Ovary (tissue), 1 donor: ENCODE measurements at regions not wholly inside any gene's neighbourhood (a gene's known extent, or its start where the extent isn't known, plus 50 kb on each side); places are given as distances from the start of the nearest gene placed in this dataset.

Experiments used
- EP300 ChIP-seq: sonication (generic); formaldehyde crosslinking; IDR thresholded peaks from one replicate; pipeline ENCODE4 v1.6.1; 2017; ENCODE audit warnings: antibody characterized with exemption
- POLR2A ChIP-seq: fragments of 450-650 bp; IDR thresholded peaks from one replicate; pipeline ENCODE4 v1.6.1; 2017; ENCODE audit warnings: antibody characterized with exemption, mild to moderate bottlenecking, moderate library complexity

DNA sequence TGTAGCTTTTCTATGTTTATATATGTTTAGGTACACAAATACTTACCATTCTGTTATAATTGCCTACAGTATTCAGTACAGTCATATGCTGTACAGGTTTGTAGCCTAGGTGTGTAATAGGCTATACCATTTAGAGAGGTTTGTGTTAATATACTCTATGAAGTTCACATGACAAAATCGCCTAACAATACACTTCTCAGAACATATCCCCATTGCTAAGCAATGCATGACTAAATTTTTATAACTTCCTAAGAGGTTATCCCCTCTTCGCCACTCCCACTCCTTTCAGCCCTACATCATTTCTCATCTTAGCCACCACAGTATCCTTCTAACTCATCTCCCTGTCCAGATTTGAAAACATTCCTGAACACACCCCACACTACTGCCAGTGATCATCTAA lies 83.7 kb upstream of the ZCCHC13 start:
- TF ChIP-seq POLR2A (no peak), EP300 (no peak)
